ENCODE measurements at regions not wholly inside any gene's neighbourhood (a gene's known extent, or its start where the extent isn't known, plus 50 kb on each side); places are given as distances from the start of the nearest gene placed in this dataset.
"Not testable (repeated sequence)": the region's sequence is repeated elsewhere in the genome, so short reads cannot be mapped to it uniquely, and the experiment has no call there.

GRCh38 chr3:193910310-193910709 lies 225.6 kb upstream of the HES1 start:
- Mint-ChIP-seq H3K27ac (no peak overlapping the region), H3K4me3 (no peak overlapping the region), H3K9me3 (peaks cover 4% of the 10 kb centered on the region), H3K27me3 (peaks cover 4% of the 10 kb centered on the region), H3K4me1 (no peaks in the 10 kb centered on the region), H3K36me3 (ENCODE audit: low read depth) (no peaks in the 10 kb centered on the region)
- no peak for ATAC-seq (replicated peaks)

- Mint-ChIP-seq H3K27ac (no peak overlapping the region), H3K36me3 (ENCODE audit: low read depth) (no peaks in the 10 kb centered on the region)
These were observed 224.8 kb upstream of the HES1 start for GRCh38 chr3:193910886-193911738.

GRCh38 chr3:193911784-193912340 lies 224.1 kb upstream of the HES1 start:
- H3K4me3 Mint-ChIP-seq, result no peak overlapping the region
- H3K27me3 Mint-ChIP-seq, result no peaks in the 10 kb centered on the region
- peaks cover 4% of the 10 kb centered on the region for H3K9me3 Mint-ChIP-seq
- no peak overlapping the region for H3K27ac Mint-ChIP-seq
- H3K36me3 Mint-ChIP-seq (ENCODE audit: low read depth), result no peaks in the 10 kb centered on the region
- H3K4me1 Mint-ChIP-seq, result no peaks in the 10 kb centered on the region
- ATAC-seq (replicated peaks), result no peak

More at GRCh38 chr3:193910886-193911738, 224.8 kb upstream of the HES1 start:
- ATAC-seq (replicated peaks), result no peak
- H3K4me3 Mint-ChIP-seq, result no peak overlapping the region
- peaks cover 4% of the 10 kb centered on the region for H3K9me3 Mint-ChIP-seq
- no peaks in the 10 kb centered on the region for H3K27me3 Mint-ChIP-seq
- H3K4me1 Mint-ChIP-seq, result no peaks in the 10 kb centered on the region

- Mint-ChIP-seq H3K4me3 (no peak overlapping the region), H3K4me1 (no peaks in the 10 kb centered on the region), H3K36me3 (ENCODE audit: low read depth) (no peaks in the 10 kb centered on the region), H3K27ac (no peak overlapping the region), H3K9me3 (peaks cover 4% of the 10 kb centered on the region), H3K27me3 (no peaks in the 10 kb centered on the region)
- ATAC-seq (replicated peaks), result no peak
These were observed 223.2 kb upstream of the HES1 start for GRCh38 chr3:193912621-193913178.

GRCh38 chr3:193914602-193915001 lies 221.3 kb upstream of the HES1 start:
- H3K27ac Mint-ChIP-seq, result no peak overlapping the region
- no peaks in the 10 kb centered on the region for H3K27me3 Mint-ChIP-seq
- no peaks in the 10 kb centered on the region for H3K36me3 Mint-ChIP-seq (ENCODE audit: low read depth)
- H3K4me3 Mint-ChIP-seq, result no peak overlapping the region
- no peaks in the 10 kb centered on the region for H3K4me1 Mint-ChIP-seq
- ATAC-seq (replicated peaks), result no peak
- no peaks in the 10 kb centered on the region for H3K9me3 Mint-ChIP-seq

- Mint-ChIP-seq H3K27me3 (no peaks in the 10 kb centered on the region), H3K27ac (no peak overlapping the region), H3K4me3 (no peak overlapping the region), H3K36me3 (ENCODE audit: low read depth) (no peaks in the 10 kb centered on the region), H3K4me1 (no peaks in the 10 kb centered on the region), H3K9me3 (no peaks in the 10 kb centered on the region)
- no peak for ATAC-seq (replicated peaks)
These were observed 220.8 kb upstream of the HES1 start for GRCh38 chr3:193915099-193915498.

GRCh38 chr3:193915613-193916012 lies 220.3 kb upstream of the HES1 start:
- Mint-ChIP-seq H3K9me3 (no peaks in the 10 kb centered on the region), H3K36me3 (ENCODE audit: low read depth) (no peaks in the 10 kb centered on the region), H3K4me3 (no peak overlapping the region), H3K4me1 (no peaks in the 10 kb centered on the region), H3K27ac (no peak overlapping the region), H3K27me3 (no peaks in the 10 kb centered on the region)
- ATAC-seq (replicated peaks), result no peak

GRCh38 chr3:193917158-193917557 lies 218.8 kb upstream of the HES1 start:
- Mint-ChIP-seq H3K4me3 (no peak overlapping the region), H3K9me3 (no peaks in the 10 kb centered on the region), H3K36me3 (ENCODE audit: low read depth) (no peaks in the 10 kb centered on the region), H3K27me3 (no peaks in the 10 kb centered on the region), H3K27ac (no peak overlapping the region), H3K4me1 (no peaks in the 10 kb centered on the region)
- ATAC-seq (replicated peaks), result no peak

GRCh38 chr3:193921465-193921864 lies 214.5 kb upstream of the HES1 start:
- ATAC-seq (replicated peaks), result no peak
- Mint-ChIP-seq H3K36me3 (ENCODE audit: low read depth) (no peaks in the 10 kb centered on the region), H3K27ac (no peak overlapping the region), H3K4me1 (no peaks in the 10 kb centered on the region), H3K9me3 (no peaks in the 10 kb centered on the region), H3K4me3 (no peak overlapping the region), H3K27me3 (peaks cover 3% of the 10 kb centered on the region)

GRCh38 chr3:193922034-193922774 lies 213.7 kb upstream of the HES1 start:
- Mint-ChIP-seq H3K36me3 (ENCODE audit: low read depth) (no peaks in the 10 kb centered on the region), H3K4me1 (no peaks in the 10 kb centered on the region), H3K27ac (no peak overlapping the region), H3K27me3 (peaks cover 3% of the 10 kb centered on the region), H3K9me3 (no peaks in the 10 kb centered on the region), H3K4me3 (no peak overlapping the region)
- ATAC-seq (replicated peaks), result no peak

GRCh38 chr3:193923958-193924357 lies 212.0 kb upstream of the HES1 start:
- not testable (repeated sequence) for H3K36me3 Mint-ChIP-seq (ENCODE audit: low read depth); H3K4me3 Mint-ChIP-seq; H3K4me1 Mint-ChIP-seq; H3K9me3 Mint-ChIP-seq; H3K27me3 Mint-ChIP-seq; H3K27ac Mint-ChIP-seq; ATAC-seq (replicated peaks)

GRCh38 chr3:193926071-193926470 lies 209.9 kb upstream of the HES1 start:
- H3K36me3 Mint-ChIP-seq (ENCODE audit: low read depth); H3K4me3 Mint-ChIP-seq; H3K27ac Mint-ChIP-seq; H3K9me3 Mint-ChIP-seq; ATAC-seq (replicated peaks); H3K27me3 Mint-ChIP-seq; H3K4me1 Mint-ChIP-seq: not testable (repeated sequence)

GRCh38 chr3:193927413-193928206 lies 208.3 kb upstream of the HES1 start:
- ATAC-seq (replicated peaks); H3K9me3 Mint-ChIP-seq; H3K4me1 Mint-ChIP-seq; H3K4me3 Mint-ChIP-seq; H3K27me3 Mint-ChIP-seq; H3K27ac Mint-ChIP-seq; H3K36me3 Mint-ChIP-seq (ENCODE audit: low read depth): not testable (repeated sequence)

Data from activated T-helper 17 cell treated with anti-CD3 and anti-CD28 coated beads, Interleukin-2, amount 50 U/mL, for 72 hours (primary cell).